OCI-LY3 (cell line): ENCODE measurements at regions not wholly inside any gene's neighbourhood (a gene's known extent, or its start where the extent isn't known, plus 50 kb on each side); places are given as distances from the start of the nearest gene placed in this dataset.

Source experiments
- H2AFZ ChIP-seq: fragments of 200-600, 300-600 bp; shearing (Covaris generic); 2 replicates; pipeline ENCODE4 v1.6.0; 2014; ENCODE audit warnings: antibody characterized with exemption, low read depth, low read length
- H3K27ac ChIP-seq: fragments of 200-600, 300-600 bp; sonication (generic); 2 replicates; pipeline ENCODE4 v1.5.1; 2014; ENCODE audit warnings: mild to moderate bottlenecking, low read length, moderate library complexity, mixed read lengths
- H3K27me3 ChIP-seq: fragments of 200-600, 300-600 bp; sonication (generic); 2 replicates; pipeline ENCODE4 v1.6.1; 2014; ENCODE audit warnings: low read depth, low read length, mixed read lengths
- H3K36me3 ChIP-seq: fragments of 200-600, 300-600 bp; sonication (generic); replicated peaks from 2 replicates; pipeline ENCODE3; 2014; ENCODE audit warnings: low read depth, low read length, mixed read lengths
- H3K4me1 ChIP-seq: fragments of 300-600, 200-600 bp; sonication (generic); 2 replicates; pipeline ENCODE4 v1.6.1; 2014; ENCODE audit warnings: low read length, mixed read lengths
- H3K4me2 ChIP-seq: fragments of 200-600, 300-600 bp; sonication (generic); 2 replicates; pipeline ENCODE4 v1.6.1; 2014; ENCODE audit warnings: low read length, mixed read lengths
- H3K4me3 ChIP-seq: fragments of 300-600, 200-600 bp; sonication (generic); 2 replicates; pipeline ENCODE4 v1.5.1; 2014; ENCODE audit warnings: antibody characterized with exemption, mild to moderate bottlenecking, low read length, moderate library complexity
- H3K79me2 ChIP-seq: fragments of 300-600, 200-600 bp; shearing (Covaris generic); 2 replicates; pipeline ENCODE4 v1.6.1; 2014; ENCODE audit warnings: mild to moderate bottlenecking, low read length, mixed read lengths
- H3K9ac ChIP-seq: fragments of 300-600, 200-600 bp; shearing (Covaris generic); 2 replicates; pipeline ENCODE4 v1.6.0; 2014; ENCODE audit warnings: mild to moderate bottlenecking, low read length, moderate library complexity
- H3K9me3 ChIP-seq: fragments of 200-600, 300-600 bp; shearing (Covaris generic); 2 replicates; pipeline ENCODE4 v1.6.1; 2014; ENCODE audit warnings: low read length, mixed read lengths; ENCODE audit not compliant: insufficient read depth
- H4K20me1 ChIP-seq: fragments of 200-600, 300-600 bp; sonication (generic); 2 replicates; pipeline ENCODE4 v1.6.1; 2016; ENCODE audit warnings: low read length, mixed read lengths; ENCODE audit not compliant: insufficient read depth
- CTCF ChIP-seq: fragments of 200-600, 300-600 bp; sonication (generic); IDR thresholded peaks from 2 replicates; pipeline ENCODE4 v1.5.1; 2014; ENCODE audit warnings: antibody characterized with exemption, low read length, low read depth
- EZH2phosphoT487 ChIP-seq: fragments of 200-600 bp; shearing (Covaris generic); IDR thresholded peaks from 2 replicates; pipeline ENCODE4 v1.6.1; 2018; ENCODE audit warnings: antibody characterized with exemption, mixed run types, low read depth

GRCh38 chr7:17084166-17084475 is 202.3 kb upstream of the AGR3 start:
- Histone ChIP-seq H3K9ac (no peak overlapping the region), H3K4me2 (no peak overlapping the region), H4K20me1 (no peaks in the 10 kb centered on the region), H3K27me3 (no peaks in the 10 kb centered on the region), H3K4me1 (peaks cover 5% of the 10 kb centered on the region), H3K27ac (no peak overlapping the region), H3K4me3 (no peak overlapping the region), H3K9me3 (no peaks in the 10 kb centered on the region), H2AFZ (no peak overlapping the region), H3K79me2 (no peaks in the 10 kb centered on the region), H3K36me3 (no peaks in the 10 kb centered on the region)
- no peak for TF ChIP-seq CTCF
- TF ChIP-seq EZH2phosphoT487: no peak

GRCh38 chr7:17085186-17085585 is 203.4 kb upstream of the AGR3 start:
- Histone ChIP-seq H2AFZ (no peak overlapping the region), H3K79me2 (no peaks in the 10 kb centered on the region), H3K27ac (no peak overlapping the region), H3K4me2 (no peak overlapping the region), H4K20me1 (no peaks in the 10 kb centered on the region), H3K9ac (no peak overlapping the region), H3K4me1 (peaks cover 5% of the 10 kb centered on the region), H3K4me3 (no peak overlapping the region), H3K9me3 (no peaks in the 10 kb centered on the region), H3K27me3 (no peaks in the 10 kb centered on the region), H3K36me3 (no peaks in the 10 kb centered on the region)
- TF ChIP-seq CTCF: no peak
- no peak for TF ChIP-seq EZH2phosphoT487

- Histone ChIP-seq H3K36me3 (no peaks in the 10 kb centered on the region), H3K9ac (no peak overlapping the region), H4K20me1 (no peaks in the 10 kb centered on the region), H3K4me1 (peaks cover 5% of the 10 kb centered on the region), H3K27ac (no peak overlapping the region), H3K9me3 (no peaks in the 10 kb centered on the region), H3K79me2 (no peaks in the 10 kb centered on the region), H3K4me2 (no peak overlapping the region), H3K27me3 (no peaks in the 10 kb centered on the region), H3K4me3 (no peak overlapping the region), H2AFZ (no peak overlapping the region)
- TF ChIP-seq CTCF (no peak), EZH2phosphoT487 (no peak)
Observed at GRCh38 chr7:17086403-17086802, 204.6 kb upstream of the AGR3 start.

- H3K9me3 ChIP-seq: no peaks in the 10 kb centered on the region
Observed at GRCh38 chr7:17090751-17091150, 207.7 kb upstream of the AHR start.

More at GRCh38 chr7:17090751-17091150, 207.7 kb upstream of the AHR start:
- Histone ChIP-seq H3K79me2 (no peaks in the 10 kb centered on the region), H3K27me3 (no peaks in the 10 kb centered on the region), H3K4me1 (peaks cover 5% of the 10 kb centered on the region; the same call in 1 of the 2 replicates), H4K20me1 (no peaks in the 10 kb centered on the region), H2AFZ (no peak overlapping the region), H3K36me3 (no peaks in the 10 kb centered on the region), H3K4me3 (no peak overlapping the region), H3K27ac (no peak overlapping the region), H3K4me2 (no peak overlapping the region), H3K9ac (no peak overlapping the region)
- TF ChIP-seq CTCF: no peak
- no peak for TF ChIP-seq EZH2phosphoT487
